ENCODE measurements at regions not wholly inside any gene's neighbourhood (a gene's known extent, or its start where the extent isn't known, plus 50 kb on each side); places are given as distances from the start of the nearest gene placed in this dataset.

DNA sequence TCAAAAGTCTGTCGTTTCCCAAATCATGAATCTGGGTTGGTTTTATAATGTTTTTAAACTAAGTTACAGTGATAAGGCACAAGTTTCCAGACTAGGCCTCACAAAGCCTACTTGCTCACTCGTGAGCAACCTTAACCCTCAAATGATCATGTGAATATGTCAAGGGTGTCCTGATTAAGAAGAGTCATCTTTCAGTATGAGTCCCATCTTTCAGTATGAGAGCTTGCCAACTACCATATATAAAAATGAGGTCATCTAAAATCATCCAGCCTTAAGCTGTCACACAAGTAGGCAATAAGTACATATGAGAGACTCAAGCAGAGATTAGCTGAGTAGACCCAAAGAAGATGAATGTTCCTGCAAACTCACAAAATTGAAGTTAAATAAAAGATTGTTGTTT lies 668.4 kb upstream of the FAM174A start:
- H3K4me1 ChIP-seq: no peaks in the 10 kb centered on the region
- no peaks in the 10 kb centered on the region for H3K36me3 ChIP-seq
- intact Hi-C loops (cut with DNase I): no loop called here
- ATAC-seq: no peak
- no peak overlapping the region for H3K4me3 ChIP-seq
- no peak for DNase-seq
- no peaks in the 10 kb centered on the region for H3K27me3 ChIP-seq (ENCODE audit: low read depth)
- H3K9me3 ChIP-seq: no peaks in the 10 kb centered on the region
- TF ChIP-seq, protein P1, sequence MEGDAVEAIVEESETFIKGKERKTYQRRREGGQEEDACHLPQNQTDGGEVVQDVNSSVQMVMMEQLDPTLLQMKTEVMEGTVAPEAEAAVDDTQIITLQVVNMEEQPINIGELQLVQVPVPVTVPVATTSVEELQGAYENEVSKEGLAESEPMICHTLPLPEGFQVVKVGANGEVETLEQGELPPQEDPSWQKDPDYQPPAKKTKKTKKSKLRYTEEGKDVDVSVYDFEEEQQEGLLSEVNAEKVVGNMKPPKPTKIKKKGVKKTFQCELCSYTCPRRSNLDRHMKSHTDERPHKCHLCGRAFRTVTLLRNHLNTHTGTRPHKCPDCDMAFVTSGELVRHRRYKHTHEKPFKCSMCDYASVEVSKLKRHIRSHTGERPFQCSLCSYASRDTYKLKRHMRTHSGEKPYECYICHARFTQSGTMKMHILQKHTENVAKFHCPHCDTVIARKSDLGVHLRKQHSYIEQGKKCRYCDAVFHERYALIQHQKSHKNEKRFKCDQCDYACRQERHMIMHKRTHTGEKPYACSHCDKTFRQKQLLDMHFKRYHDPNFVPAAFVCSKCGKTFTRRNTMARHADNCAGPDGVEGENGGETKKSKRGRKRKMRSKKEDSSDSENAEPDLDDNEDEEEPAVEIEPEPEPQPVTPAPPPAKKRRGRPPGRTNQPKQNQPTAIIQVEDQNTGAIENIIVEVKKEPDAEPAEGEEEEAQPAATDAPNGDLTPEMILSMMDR (IDR thresholded peaks at IDR 0.05): no peak
- H3K27ac ChIP-seq: no peak overlapping the region

DNA sequence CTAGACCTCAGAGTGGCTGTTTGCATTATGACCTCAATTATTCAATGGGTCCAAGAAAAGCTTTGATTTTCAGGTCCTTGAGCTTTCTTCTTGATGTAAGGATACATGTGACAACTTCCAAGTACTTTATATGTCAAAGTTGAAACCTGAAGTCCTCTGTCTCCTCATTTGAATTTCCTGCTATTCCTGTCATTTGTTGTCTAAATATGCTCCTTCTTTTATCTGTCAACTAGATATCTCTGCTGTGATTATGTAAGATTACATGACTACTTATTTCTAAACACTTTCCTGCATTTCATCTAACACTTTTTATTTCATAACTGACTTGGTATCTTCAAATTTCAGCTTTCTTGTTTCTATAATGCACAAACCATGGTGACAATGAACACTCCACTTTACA lies 670.0 kb upstream of the FAM174A start:
- Histone ChIP-seq H3K27me3 (ENCODE audit: low read depth) (no peaks in the 10 kb centered on the region), H3K9me3 (no peaks in the 10 kb centered on the region), H3K4me1 (no peaks in the 10 kb centered on the region), H3K27ac (no peak overlapping the region), H3K36me3 (no peaks in the 10 kb centered on the region), H3K4me3 (no peak overlapping the region)
- intact Hi-C loops (cut with DNase I): no loop called here
- ATAC-seq (no peak), DNase-seq (no peak)
- TF ChIP-seq, protein P1 (IDR thresholded peaks at IDR 0.05): no peak

DNA sequence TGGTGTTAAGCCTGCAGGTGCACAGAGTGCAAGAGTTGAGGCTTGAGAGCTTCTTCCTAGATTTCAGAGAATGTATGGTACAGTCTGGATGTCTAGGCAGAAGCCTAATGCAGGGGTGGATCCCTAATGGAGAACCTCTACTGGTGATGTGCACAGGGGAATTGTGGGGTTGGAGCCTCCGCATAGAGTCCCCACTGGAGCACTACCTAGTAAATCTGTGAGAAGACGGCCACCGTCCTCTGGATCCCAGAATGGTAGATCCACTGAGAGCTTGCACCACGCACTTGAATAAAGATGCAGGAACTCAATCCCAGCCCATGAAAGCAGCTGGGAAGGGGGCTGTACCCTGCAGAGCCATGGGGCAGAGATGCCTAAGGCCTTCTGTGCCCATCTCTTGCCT lies 699.4 kb upstream of the FAM174A start:
- no peaks in the 10 kb centered on the region for H3K9me3 ChIP-seq
- H3K4me3 ChIP-seq: no peak overlapping the region
- no peaks in the 10 kb centered on the region for H3K27me3 ChIP-seq (ENCODE audit: low read depth)
- H3K4me1 ChIP-seq: no peaks in the 10 kb centered on the region
- DNase-seq (peak; percentile 10), ATAC-seq (no peak)
- no peaks in the 10 kb centered on the region for H3K36me3 ChIP-seq
- no peak overlapping the region for H3K27ac ChIP-seq
- intact Hi-C loops (cut with DNase I): no loop called here
- TF ChIP-seq, protein P1 (IDR thresholded peaks at IDR 0.05): no peak

DNA sequence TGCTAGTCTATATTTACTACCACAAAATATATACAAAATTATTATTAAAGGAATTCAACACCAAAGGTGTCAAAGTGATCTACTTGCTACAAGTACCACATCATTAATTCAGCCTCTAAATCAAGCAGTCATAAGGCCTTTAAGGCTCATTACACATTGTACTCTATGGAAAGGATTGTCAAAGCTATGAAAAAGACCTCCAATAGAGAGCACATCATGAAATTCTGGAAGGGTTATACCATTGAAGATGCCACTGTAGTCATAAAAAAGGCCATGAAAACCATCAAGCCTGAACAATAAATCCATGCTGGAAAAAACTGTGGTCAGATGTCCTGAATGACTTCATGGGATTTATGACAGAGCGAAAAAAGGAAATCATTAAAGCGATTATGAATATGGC lies 708.0 kb upstream of the FAM174A start:
- H3K4me3 ChIP-seq: no peak overlapping the region
- ATAC-seq: no peak

DNA sequence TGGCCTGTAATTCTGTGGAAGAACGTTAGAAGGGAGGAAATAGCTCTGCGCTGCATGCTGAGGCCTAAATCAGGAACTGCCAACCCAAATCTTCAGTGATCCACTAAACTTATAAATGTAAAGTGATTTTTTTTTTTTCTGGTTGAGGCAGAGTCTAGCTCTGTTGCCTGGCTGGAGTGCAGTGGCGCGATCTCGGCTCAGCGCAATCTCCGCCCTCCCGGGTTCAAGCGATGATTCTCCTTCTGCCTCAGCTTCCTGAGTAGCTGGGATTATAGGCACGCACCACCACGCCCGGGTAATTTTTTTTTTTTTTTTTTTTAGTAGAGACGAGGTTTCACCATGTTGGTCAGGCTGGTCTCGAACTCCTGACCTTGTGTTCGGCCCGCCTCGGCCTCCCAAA lies 717.4 kb upstream of the FAM174A start:
- Histone ChIP-seq H3K36me3 (no peaks in the 10 kb centered on the region), H3K27ac (no peak overlapping the region), H3K4me1 (no peaks in the 10 kb centered on the region), H3K27me3 (ENCODE audit: low read depth) (no peaks in the 10 kb centered on the region), H3K4me3 (no peak overlapping the region), H3K9me3 (no peaks in the 10 kb centered on the region)
- DNase-seq (no peak), ATAC-seq (no peak)
- TF ChIP-seq, protein P1 (IDR thresholded peaks at IDR 0.05): no peak
- intact Hi-C loops (cut with DNase I): no loop called here

More for the DNA sequence above, 708.0 kb upstream of the FAM174A start:
- Histone ChIP-seq H3K27me3 (ENCODE audit: low read depth) (no peaks in the 10 kb centered on the region), H3K4me1 (no peaks in the 10 kb centered on the region), H3K9me3 (no peaks in the 10 kb centered on the region), H3K27ac (no peak overlapping the region), H3K36me3 (no peaks in the 10 kb centered on the region)
- DNase-seq: no peak
- TF ChIP-seq, protein P1 (IDR thresholded peaks at IDR 0.05): no peak
- intact Hi-C loops (cut with DNase I): no loop called here
